HepG2 (cell line): ENCODE measurements at regions not wholly inside any gene's neighbourhood (a gene's known extent, or its start where the extent isn't known, plus 50 kb on each side); places are given as distances from the start of the nearest gene placed in this dataset.
"Not testable (repeated sequence)": the region's sequence is repeated elsewhere in the genome, so short reads cannot be mapped to it uniquely, and the experiment has no call there.

Experiments
- ATAC-seq: fragments of 200-7000 bp; cut with Tn5 transposase; 3 replicates; pipeline ENCODE4 v1.9.1; 2020; ENCODE audit warnings: mild to moderate bottlenecking, moderate library complexity
- BruUV-seq: library from RNA; stranded (reverse); fragments of 400-500 nt; replicated peaks from 2 replicates; lab custom pipeline; 2021; lab: Mats Ljungman, UMichigan
- CTCF ChIA-PET: fragments of 300-600 bp; formaldehyde crosslinking; extraction: SDS; loops from one replicate; lab custom pipeline; 2021; ENCODE audit warnings: low total read pairs, inconsistent platforms, low intra/inter-chr PET ratio; lab: Yijun Ruan, JAX
- POLR2A ChIA-PET: fragments of 350-600 bp; sonication (Branson Sonifier 250); formaldehyde crosslinking; loops from one replicate; lab custom pipeline; 2020; ENCODE audit warnings: antibody characterized with exemption, inconsistent platforms; lab: Yijun Ruan, JAX
- DNase-seq: peaks from one replicate; pipeline ENCODE4 v3.0.0-alpha.2; 2015; ENCODE audit warnings: low spot score
- FAIRE-seq: peaks from 3 replicates; lab custom pipeline; 2011; peaks lifted over from hg19 to GRCh38; lab: Jason Lieb, UNC
- H2AFZ ChIP-seq: one replicate; pipeline ENCODE4 v1.6.1; 2011; ENCODE audit warnings: low read length, inconsistent platforms
- H3K27ac ChIP-seq: fragments of 300-600 bp; 3 replicates; pipeline ENCODE4 v1.8.0; 2011; ENCODE audit warnings: mixed run types, mild to moderate bottlenecking, mixed read lengths, low read length, inconsistent platforms; ENCODE audit not compliant: insufficient read depth; ENCODE audit errors: extremely low read length
- H3K27me3 ChIP-seq, 2 experiments: fragments of 200-600 bp in 1 of 2; 2 replicates in 1 of 2; 3 replicates in 1 of 2; pipeline versions ENCODE4 v1.6.0 to v1.8.0; 2011; ENCODE audit warnings: low read length in 2 of 2, mild to moderate bottlenecking in 2 of 2, moderate library complexity in 2 of 2, inconsistent platforms in 1 of 2; ENCODE audit not compliant: insufficient read depth in 2 of 2, control insufficient read depth in 1 of 2
- H3K36me3 ChIP-seq, 2 experiments: fragments of 200-600 bp in 1 of 2; replicated peaks in 1 of 2; 2 replicates in 1 of 2; 3 replicates in 1 of 2; pipeline versions ENCODE4 v1.5.1 to v1.8.0; 2011; ENCODE audit warnings: low read length in 2 of 2, inconsistent platforms in 1 of 2; ENCODE audit not compliant: insufficient read depth in 2 of 2, control insufficient read depth in 1 of 2
- H3K4me1 ChIP-seq: 2 replicates; pipeline ENCODE4 v1.5.1; 2012; ENCODE audit warnings: low read length, inconsistent platforms; ENCODE audit not compliant: insufficient read depth
- H3K4me2 ChIP-seq: 2 replicates; pipeline ENCODE4 v1.6.0; 2011; ENCODE audit warnings: low read depth, low read length, inconsistent platforms
- H3K4me3 ChIP-seq, 3 experiments: fragments of 200-600 bp in 1 of 3; sonication (generic), shearing (Covaris generic) in 1 of 3; replicated peaks in 1 of 3; 2 replicates each; pipeline ENCODE4 v1.5.1; 2011 to 2016; ENCODE audit warnings: low read length in 3 of 3, inconsistent platforms in 2 of 3, low read depth in 2 of 3, mild to moderate bottlenecking in 2 of 3, control low read depth in 1 of 3, mixed read lengths in 1 of 3; ENCODE audit not compliant: insufficient read depth in 1 of 3
- H3K79me2 ChIP-seq: one replicate; pipeline ENCODE4 v1.6.1; 2011; ENCODE audit warnings: low read length, inconsistent platforms; ENCODE audit not compliant: insufficient read depth
- H3K9ac ChIP-seq: 2 replicates; pipeline ENCODE4 v1.6.0; 2011; ENCODE audit warnings: mild to moderate bottlenecking, low read depth, low read length, inconsistent platforms; ENCODE audit not compliant: insufficient read depth
- H3K9me3 ChIP-seq: 2 replicates; pipeline ENCODE4 v1.5.1; 2012; ENCODE audit warnings: mild to moderate bottlenecking, low read length
- H4K20me1 ChIP-seq: 2 replicates; pipeline ENCODE4 v1.6.0; 2011; ENCODE audit warnings: inconsistent platforms, mild to moderate bottlenecking, low read length, moderate library complexity; ENCODE audit not compliant: insufficient read depth
- FOXA1 ChIP-seq, 2 experiments: fragments of 450-650 bp in 1 of 2; sonication (generic) in 1 of 2; formaldehyde crosslinking in 1 of 2; IDR thresholded peaks; 2 replicates each; pipeline versions ENCODE4 v1.4.0 to v1.6.1; 2016 to 2020; ENCODE audit warnings: missing genetic modification reagents in 1 of 2
- FOXK2 ChIP-seq: fragments of 450-650 bp; IDR thresholded peaks from 2 replicates; pipeline ENCODE4 v1.6.1; 2016
- LCORL ChIP-seq, 2 experiments: fragments of 450-650 bp in 1 of 2; sonication (generic) in 1 of 2; formaldehyde crosslinking in 1 of 2; IDR thresholded peaks; 2 replicates each; pipeline versions ENCODE4 v1.5.0 to v1.6.1; 2017 to 2020; ENCODE audit warnings: antibody characterized with exemption in 1 of 2, missing genetic modification reagents in 1 of 2
- NBN ChIP-seq: fragments of 450-650 bp; conservative IDR thresholded peaks from 2 replicates; pipeline ENCODE4 v1.6.1; 2017
- PHB2 ChIP-seq: fragments of 450-650 bp; IDR thresholded peaks from 2 replicates; pipeline ENCODE4 v1.6.1; 2018; ENCODE audit not compliant: partially characterized antibody
- PLRG1 ChIP-seq: fragments of 450-650 bp; conservative IDR thresholded peaks from 2 replicates; pipeline ENCODE4 v1.6.1; 2016
- SOX6 ChIP-seq, 2 experiments: fragments of 450-650 bp in 1 of 2; sonication (generic) in 1 of 2; formaldehyde crosslinking in 1 of 2; IDR thresholded peaks; 2 replicates each; pipeline versions ENCODE4 v1.4.0 to v1.6.1; 2017 to 2020; ENCODE audit warnings: antibody characterized with exemption in 1 of 2, mild to moderate bottlenecking in 1 of 2, missing genetic modification reagents in 1 of 2
- TRIM22 ChIP-seq: fragments of 450-650 bp; IDR thresholded peaks from 2 replicates; pipeline ENCODE4 v1.6.1; 2017
- ZNF282 ChIP-seq: fragments of 450-650 bp; IDR thresholded peaks from 2 replicates; pipeline ENCODE4 v1.6.1; 2018; ENCODE audit not compliant: partially characterized antibody
- WGBS: methylation state at CpG from one replicate; pipeline ENCODE4 v1.1.6; 2017; ENCODE audit warnings: low lambda C conversion rate; 5-methylcytosine and 5-hydroxymethylcytosine counted together
- in situ Hi-C: cut with HindIII; loops from 2 replicates; pipeline ENCODE4 v1.10.0; 2017; ENCODE audit warnings: low pct_unique_long_range_greater_than_20kb; ENCODE audit not compliant: extremely low pct_ligation_motif_present
- intact Hi-C: fragments of 100-400 bp; cut with micrococcal nuclease; formaldehyde crosslinking; loops from one replicate; pipeline ENCODE4 v1.10.0; 2022; ENCODE audit not compliant: unreplicated experiment

DNA sequence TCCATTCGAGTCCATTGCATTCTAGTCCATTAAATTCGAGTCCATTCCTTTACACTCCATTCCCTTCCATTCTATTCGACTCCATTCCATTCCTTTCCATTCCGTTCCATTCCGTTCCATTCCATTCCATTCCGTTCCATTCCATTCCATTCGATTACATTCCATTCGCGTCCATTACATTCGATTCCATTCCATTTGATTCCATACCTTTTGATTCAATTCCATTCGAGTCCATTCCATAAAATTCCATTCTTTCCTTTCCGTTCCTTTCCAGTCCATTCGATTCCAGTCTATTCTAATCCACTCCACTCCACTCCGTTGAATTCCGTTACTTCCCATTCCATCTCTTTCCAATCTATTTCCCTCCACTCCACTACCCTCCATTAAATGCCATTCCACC, 2579.2 kb upstream of the TPTE start:
- in situ Hi-C loops; H3K9ac ChIP-seq; POLR2A ChIA-PET; intact Hi-C loops; H3K27me3 ChIP-seq; H3K9me3 ChIP-seq; CTCF ChIA-PET; H3K4me2 ChIP-seq; H4K20me1 ChIP-seq; H3K79me2 ChIP-seq; H3K4me1 ChIP-seq; BruUV-seq; DNase-seq; H3K27ac ChIP-seq; ATAC-seq; H2AFZ ChIP-seq; FAIRE-seq; H3K36me3 ChIP-seq; H3K4me3 ChIP-seq; TF ChIP-seq LCORL, SOX6, FOXA1 (CRISPR knock-in tag; IDR thresholded peaks at IDR 0.05): not testable (repeated sequence)
- peak; percentile 89 for TF ChIP-seq PLRG1
- 0 out of 2 replicates have a peak, but pooled peaks have one; percentile 32 for TF ChIP-seq LCORL (IDR thresholded peaks at IDR 0.05)
- TF ChIP-seq ZNF282 = peak; percentile 28
- TF ChIP-seq SOX6 (IDR thresholded peaks at IDR 0.05) = peak; percentile 76
- peak; percentile 67 for TF ChIP-seq FOXK2
- peak; percentile 38; the same call in 1 of the 2 replicates for TF ChIP-seq FOXA1 (IDR thresholded peaks at IDR 0.05)
- TF ChIP-seq TRIM22 = 0 out of 2 replicates have a peak, but pooled peaks have one; percentile 77
- 0 out of 2 replicates have a peak, but pooled peaks have one; percentile 49 for TF ChIP-seq NBN
- TF ChIP-seq PHB2 = peak; percentile 92
- WGBS = 46% methylated on average over 15 of the region's 15 CpGs
